Choroid plexus epithelial cell (primary cell): ENCODE measurements at regions not wholly inside any gene's neighbourhood (a gene's known extent, or its start where the extent isn't known, plus 50 kb on each side); places are given as distances from the start of the nearest gene placed in this dataset.

Experiments used
- DNase-seq: peaks from one replicate; pipeline ENCODE4 v3.0.0-alpha.2; 2010; ENCODE audit warnings: low read depth
- H3K4me3 ChIP-seq: 2 replicates; pipeline ENCODE4 v1.5.1; 2011; ENCODE audit warnings: low read depth, mild to moderate bottlenecking, control low read depth, low read length, moderate library complexity
- CTCF ChIP-seq: conservative IDR thresholded peaks from 2 replicates; pipeline ENCODE4 v1.5.1; 2011; ENCODE audit warnings: low read depth, mild to moderate bottlenecking, control low read depth, inconsistent platforms, low read length, moderate library complexity

DNA sequence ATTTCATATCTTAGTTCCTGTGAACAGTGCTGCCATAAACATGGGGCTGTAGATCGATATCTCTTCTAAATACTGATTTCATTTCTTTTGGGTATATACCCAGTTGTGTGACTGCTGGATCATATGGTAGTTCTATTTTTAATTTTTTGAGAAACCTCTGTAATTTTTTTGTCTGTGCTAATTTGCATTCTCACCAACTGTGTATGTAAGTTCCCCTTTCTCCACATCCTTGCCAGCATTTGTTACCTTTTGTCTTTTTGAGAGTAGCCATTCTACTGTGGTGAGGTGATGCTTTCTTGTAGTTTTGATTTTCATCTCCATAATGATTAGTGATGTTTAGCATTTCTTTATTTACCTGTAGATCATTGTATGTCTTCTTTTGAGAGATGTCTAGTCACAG lies 2086.5 kb upstream of the TENM3 start:
- no peak overlapping the region for H3K4me3 ChIP-seq
- no peak for DNase-seq
- TF ChIP-seq CTCF = no peak

DNA sequence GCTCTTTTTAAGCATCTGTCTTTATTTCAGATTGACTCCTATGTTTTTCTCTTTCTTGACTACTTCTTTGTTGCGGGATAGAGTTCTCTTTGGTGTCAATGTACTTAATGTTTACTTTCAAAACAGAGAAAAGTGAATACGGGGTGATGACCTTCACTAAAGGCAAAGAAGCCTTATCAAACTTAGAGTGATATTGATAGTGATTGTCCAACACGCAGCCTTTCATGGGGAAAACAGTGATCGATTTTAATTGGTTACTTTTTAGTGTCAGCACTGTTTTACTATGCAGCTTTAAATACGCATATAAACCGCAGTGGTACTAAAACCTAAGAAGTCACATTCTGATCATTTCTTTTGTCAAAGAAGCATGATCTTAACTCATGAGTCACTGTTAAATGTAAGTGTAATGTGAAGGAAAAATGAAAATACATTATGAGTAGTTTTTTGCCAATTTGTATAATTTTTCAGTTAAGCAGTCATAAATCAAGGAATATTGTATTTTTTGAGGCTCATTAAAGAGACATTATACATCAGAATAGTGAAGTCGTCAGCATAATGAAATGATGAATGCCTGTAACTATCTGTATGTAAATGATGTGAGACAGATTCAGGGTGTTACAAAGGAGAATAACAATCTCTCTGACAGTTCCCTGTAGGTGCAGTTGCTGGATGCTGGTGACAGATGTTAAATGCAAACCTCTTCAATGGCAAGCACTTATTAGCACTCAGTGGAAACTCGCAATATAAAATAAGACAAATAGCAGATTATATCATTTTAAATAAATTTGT lies 2082.8 kb upstream of the TENM3 start:
- no peak overlapping the region for H3K4me3 ChIP-seq
- no peak for TF ChIP-seq CTCF
- no peak for DNase-seq

- H3K4me3 ChIP-seq = no peak overlapping the region
- DNase-seq = no peak
- no peak for TF ChIP-seq CTCF
Measured at GRCh38 chr4:180164799-180165198, 2078.4 kb upstream of the TENM3 start.

- H3K4me3 ChIP-seq = no peak overlapping the region
- TF ChIP-seq CTCF = no peak
- DNase-seq = no peak
Measured at GRCh38 chr4:180169394-180169793, 2073.8 kb upstream of the TENM3 start.

- no peak for DNase-seq
- no peak for TF ChIP-seq CTCF
- H3K4me3 ChIP-seq = no peak overlapping the region
Measured at GRCh38 chr4:180169966-180170365, 2073.2 kb upstream of the TENM3 start.

- DNase-seq = no peak
- TF ChIP-seq CTCF = no peak
Measured at GRCh38 chr4:180179146-180179545, 2064.1 kb upstream of the TENM3 start.

DNA sequence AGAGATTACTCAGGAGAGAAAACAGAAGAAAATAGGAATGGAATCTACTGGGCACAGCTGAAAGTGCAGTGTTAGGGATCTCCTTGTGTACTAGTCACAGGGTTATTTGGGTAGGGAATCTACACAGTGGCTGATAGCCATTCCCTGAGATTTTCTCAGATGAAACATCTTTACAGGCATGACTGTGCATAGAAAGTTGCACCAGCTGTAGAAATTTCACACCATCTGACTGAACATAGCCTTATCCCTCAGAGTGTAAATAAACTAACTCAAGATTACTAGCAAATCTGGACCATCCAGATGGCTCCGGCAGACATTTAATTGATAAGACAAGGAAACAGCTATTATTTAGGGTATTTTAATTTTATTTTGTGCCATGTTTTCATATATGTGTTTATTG lies 2053.5 kb upstream of the TENM3 start:
- DNase-seq = no peak
- no peak overlapping the region for H3K4me3 ChIP-seq
- no peak for TF ChIP-seq CTCF

More at GRCh38 chr4:180179146-180179545, 2064.1 kb upstream of the TENM3 start:
- H3K4me3 ChIP-seq = no peak overlapping the region
